ENCODE measurements at regions not wholly inside any gene's neighbourhood (a gene's known extent, or its start where the extent isn't known, plus 50 kb on each side); places are given as distances from the start of the nearest gene placed in this dataset.

- DNase-seq = no peak
These were observed 146.9 kb upstream of the C1orf174 start for GRCh38 chr1:4046836-4047461.

DNA sequence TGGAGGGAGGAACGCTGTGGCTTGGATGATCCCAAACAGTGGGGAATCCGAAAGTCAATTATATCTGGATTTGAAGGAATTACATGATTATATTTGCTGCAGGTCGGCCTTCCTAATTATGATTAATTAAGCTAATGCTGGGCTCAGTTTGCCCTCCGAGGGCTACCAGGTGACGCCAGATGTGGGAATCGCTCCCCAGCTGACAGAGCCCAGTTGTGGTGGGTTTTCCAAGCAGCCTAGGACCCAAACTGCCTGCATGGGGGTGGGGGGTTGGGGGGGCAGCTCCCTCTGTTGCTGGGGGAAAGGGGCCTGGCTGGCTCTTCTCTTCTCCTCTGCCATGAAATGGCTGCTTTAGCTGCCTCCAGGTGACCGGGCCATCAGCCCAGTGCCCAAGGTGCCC, 147.6 kb upstream of the C1orf174 start:
- DNase-seq = no peak

DNA sequence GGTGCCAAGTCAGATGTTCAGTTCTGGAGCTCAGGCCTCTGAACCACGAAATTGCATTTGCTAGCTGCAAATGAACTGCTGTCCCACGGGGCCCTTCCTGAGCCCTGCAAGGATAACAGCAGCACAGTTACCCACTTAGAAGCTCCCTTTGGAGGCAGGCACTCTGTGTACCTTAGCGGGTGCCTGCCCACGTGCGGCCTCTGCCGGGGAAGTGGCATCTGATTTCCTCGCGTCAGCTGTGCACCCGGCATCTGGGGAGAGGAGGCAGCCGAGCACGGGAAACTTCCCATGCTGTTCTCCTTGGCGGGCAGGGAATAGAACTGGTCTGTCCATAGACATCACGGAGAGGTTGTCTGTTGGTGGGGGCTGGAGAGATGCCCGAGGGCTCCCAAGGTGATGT, 148.0 kb upstream of the C1orf174 start:
- no peak for DNase-seq

DNA sequence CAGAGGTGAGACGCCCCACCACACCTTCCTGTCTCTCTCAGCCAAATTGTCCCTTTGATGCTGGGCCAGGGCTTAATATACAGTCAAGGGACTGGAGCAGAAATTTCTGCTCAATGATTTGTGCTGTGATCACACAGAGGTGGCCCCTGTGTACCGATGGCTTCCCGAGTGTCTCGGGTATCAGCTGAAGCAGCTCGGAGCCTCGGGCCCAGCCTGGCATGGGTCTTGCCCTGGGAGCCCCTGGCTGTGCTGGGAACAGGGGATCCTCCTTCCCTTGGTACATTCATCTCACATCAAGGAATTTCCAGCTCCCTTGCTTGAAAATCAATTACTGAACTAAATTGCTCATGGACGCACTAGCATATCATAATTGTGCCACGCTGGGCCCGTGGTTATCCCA, 148.8 kb upstream of the C1orf174 start:
- DNase-seq = no peak

GRCh38 chr1:4050998-4051397, 150.9 kb upstream of the C1orf174 start:
- no peak for DNase-seq

- no peak for DNase-seq
These were observed 152.6 kb upstream of the C1orf174 start for GRCh38 chr1:4052657-4053056.

GRCh38 chr1:4053160-4053748, 153.2 kb upstream of the C1orf174 start:
- DNase-seq = no peak

DNA sequence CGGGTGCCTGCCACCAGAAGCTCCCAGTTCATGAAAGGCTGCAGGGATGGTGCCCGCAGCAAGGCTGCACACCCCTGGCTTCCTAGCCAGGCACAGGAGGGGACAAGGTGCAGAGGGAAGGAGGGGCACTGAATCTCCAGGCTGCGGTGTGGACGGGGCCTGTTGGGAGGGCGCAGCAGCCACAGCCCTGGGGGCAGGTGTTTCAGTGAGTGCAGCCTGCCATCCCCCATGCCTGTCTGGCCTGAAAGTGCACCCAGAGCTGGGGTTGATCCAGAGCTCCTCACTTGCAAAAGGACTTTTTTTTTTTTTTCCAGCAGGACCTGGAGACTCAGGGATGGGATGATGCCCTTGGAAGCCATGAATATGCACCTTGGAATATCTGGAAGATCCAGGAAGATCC, 153.7 kb upstream of the C1orf174 start:
- DNase-seq = no peak

DNA sequence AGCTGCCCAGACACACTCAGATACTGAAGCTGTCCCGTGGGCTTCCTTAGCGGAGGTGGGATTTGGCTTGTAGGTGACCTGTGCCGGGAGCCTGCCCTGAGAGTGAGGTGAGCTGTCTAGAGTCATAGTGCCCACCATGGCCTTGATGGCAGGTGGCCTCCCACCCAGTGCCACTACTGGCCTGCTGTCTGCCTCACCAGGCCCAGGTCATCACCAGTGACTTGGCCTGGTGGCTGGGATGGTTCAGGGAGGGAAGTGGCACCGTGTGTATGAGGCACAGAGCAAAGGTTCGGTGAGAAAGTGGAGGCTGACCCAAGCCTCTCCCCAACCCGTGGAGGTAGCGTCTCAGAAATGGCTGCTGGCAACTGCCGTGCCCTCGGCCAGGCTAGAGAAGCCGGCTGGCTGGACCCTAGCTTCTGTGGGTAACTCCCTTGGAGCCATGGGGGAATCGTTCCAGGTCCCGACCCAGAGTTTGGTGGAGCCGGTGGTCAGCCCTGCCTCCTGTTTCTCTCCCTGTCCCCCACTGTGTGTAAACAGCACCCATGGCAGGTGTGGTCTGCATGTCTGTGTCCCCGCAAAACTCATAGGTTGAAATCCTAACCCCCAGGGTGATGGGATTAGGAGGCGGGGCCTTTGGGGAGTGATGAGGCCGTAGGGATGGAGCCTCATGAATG, 155.4 kb upstream of the C1orf174 start:
- DNase-seq = no peak

GRCh38 chr1:4056422-4056821, 156.3 kb upstream of the C1orf174 start:
- no peak for DNase-seq

- DNase-seq = no peak
These were observed 156.9 kb upstream of the C1orf174 start for GRCh38 chr1:4056989-4057388.

GRCh38 chr1:4057603-4058002, 157.5 kb upstream of the C1orf174 start:
- DNase-seq = no peak

DNA sequence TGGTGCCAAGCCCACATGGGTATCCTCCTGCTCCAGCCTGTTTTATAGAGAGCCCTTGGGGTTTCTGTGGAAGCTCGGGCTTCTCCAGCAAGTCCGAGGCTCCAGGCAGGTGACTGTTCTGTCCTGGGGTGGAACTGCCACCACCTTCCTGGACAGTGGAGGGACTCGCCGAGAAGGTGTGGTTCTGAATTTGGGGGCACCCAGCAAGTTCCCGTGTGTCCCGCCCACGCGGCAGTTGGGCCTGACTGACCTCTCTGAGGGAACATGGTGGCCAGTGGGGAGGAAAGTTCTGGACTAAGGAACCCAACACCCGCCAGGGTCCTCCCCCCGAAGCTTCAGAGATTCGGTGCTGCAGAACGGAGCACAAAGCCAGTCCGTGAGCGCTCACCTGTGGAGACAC, 158.1 kb upstream of the C1orf174 start:
- no peak for DNase-seq

DNA sequence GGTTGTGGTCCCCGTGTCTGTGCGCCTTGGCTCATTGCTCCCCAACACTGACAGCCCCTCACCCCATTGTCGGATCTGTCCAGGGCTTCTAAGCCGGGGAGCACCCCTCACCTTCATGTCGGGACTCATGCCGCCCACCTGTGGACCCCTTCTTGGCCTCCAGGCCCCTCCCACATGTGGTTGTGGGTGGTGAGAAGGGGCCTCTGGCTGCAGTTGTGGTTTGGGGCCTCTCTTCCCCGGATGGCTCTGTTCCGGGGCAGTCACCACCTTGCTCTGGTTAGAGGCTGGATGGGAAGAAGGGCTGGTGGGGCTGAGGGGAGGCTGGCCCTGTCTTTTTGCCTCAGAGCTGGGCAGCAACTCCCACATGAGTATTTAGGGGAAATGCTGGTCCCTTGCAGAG, 158.6 kb upstream of the C1orf174 start:
- no peak for DNase-seq

DNA sequence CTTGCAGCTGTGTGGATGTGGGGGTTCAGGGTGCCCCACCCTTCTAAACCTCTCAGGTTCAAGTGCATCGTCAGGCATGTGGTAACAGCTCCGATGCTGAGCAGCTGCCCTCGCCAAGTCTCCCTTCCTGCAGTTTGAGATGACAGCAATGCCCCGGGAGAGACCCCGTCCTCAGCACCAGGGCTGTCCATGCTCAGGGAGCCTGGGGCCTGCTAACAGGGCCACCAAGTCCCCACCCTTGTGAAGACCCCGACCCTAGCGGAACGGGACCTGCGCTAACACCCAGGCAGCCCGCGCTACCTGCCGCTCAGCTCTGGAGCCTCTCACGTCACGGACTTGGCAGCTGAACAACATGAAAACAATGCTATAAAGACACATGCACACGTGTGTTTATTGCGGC, 159.2 kb upstream of the C1orf174 start:
- no peak for DNase-seq

- no peak for DNase-seq
These were observed 160.8 kb upstream of the C1orf174 start for GRCh38 chr1:4060850-4061249.

GRCh38 chr1:4061521-4062031, 161.5 kb upstream of the C1orf174 start:
- no peak for DNase-seq

- no peak for DNase-seq
These were observed 162.0 kb upstream of the C1orf174 start for GRCh38 chr1:4062041-4062440.

DNA sequence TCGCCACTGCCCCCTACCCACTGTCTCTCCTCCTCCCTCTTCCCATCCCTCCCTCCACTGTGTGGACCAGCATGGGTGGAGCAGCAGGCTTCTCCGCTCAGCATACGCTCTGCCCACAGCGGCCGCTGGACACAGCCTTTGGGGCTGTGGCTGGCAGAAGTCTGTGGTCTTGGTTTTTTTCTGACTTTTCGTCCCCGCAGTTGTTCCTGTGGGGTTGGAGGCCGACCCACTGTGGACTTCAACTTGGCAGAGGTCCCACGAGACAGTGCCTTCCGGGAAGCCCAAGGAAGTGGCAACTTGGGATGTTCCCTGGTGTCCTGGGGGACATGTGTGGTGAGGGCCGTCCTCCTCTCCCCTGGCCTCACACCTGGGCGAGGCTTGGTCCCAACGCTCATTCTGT, 162.5 kb upstream of the C1orf174 start:
- DNase-seq = no peak

DNA sequence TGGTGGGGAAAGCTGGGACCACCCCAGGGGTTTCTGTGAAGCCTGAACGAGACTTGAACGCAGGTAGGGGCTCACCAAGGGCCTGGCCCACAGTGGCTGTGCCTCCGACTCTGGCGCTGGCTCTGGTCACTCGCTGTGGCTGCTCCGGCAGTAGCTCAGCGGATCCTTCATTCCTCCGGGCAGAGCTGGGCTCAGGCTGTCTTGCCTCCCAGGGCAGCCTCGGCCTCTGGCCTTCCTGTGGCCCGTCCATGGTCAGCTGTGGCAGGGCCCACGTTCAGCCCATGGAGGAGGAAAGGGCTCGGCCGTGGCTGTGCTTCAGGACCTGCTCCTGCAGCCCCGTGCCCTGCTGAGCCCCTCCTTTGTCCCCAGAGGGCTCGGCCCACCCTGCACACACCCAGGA, 162.9 kb upstream of the C1orf174 start:
- no peak for DNase-seq

DNA sequence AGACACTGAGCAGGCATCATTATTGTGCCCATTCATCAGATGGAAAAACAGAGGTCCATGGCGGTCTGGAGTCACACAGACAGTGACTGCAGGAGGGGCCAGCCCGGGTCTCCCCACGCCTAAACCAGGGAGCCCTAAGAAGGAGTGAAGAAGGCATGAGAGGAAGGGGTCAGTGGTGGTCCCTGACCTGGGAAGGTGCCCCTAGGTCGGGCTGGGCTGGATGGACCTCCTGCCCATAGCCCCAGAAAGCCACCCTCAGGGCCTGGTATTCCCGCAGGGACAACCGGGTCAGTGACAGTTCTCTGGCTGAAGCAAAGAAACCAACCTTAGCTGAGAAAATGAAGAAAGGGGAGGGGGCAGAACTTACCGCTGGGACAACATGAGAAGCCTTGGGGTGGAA, 163.4 kb upstream of the C1orf174 start:
- no peak for DNase-seq

DNA sequence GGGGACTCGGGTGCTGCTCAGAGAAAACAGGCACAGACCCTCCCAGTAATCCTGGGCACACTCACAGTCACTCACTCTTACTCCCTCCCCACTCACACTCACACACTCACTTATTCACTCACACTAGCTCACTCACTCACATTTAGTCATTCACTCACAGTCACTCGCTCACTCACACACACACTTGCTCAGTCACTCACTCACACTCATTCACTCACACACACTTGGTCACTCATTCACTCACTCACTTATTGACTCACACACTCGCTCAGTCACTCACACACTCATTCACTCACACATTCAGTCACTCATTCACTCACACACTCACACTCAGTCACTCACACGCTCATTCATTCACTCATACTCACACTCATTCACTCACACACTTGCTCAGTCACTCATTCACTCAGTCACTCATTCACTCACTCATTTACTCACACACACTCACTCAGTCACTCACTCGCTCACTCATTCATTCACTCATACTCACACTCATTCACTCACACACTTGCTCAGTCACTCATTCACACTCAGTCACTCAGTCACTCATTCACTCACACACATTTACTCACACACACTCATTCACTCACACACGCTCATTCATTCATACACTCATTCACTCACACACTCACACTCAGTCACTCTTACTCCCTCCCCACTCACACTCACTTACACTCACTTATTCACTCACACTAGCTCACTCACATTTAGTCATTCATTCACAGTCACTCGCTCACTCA, 164.2 kb upstream of the C1orf174 start:
- DNase-seq = no peak

- DNase-seq = no peak
These were observed 167.0 kb upstream of the C1orf174 start for GRCh38 chr1:4066860-4067599.
